ENCODE measurements at regions not wholly inside any gene's neighbourhood (a gene's known extent, or its start where the extent isn't known, plus 50 kb on each side); places are given as distances from the start of the nearest gene placed in this dataset.

DNA sequence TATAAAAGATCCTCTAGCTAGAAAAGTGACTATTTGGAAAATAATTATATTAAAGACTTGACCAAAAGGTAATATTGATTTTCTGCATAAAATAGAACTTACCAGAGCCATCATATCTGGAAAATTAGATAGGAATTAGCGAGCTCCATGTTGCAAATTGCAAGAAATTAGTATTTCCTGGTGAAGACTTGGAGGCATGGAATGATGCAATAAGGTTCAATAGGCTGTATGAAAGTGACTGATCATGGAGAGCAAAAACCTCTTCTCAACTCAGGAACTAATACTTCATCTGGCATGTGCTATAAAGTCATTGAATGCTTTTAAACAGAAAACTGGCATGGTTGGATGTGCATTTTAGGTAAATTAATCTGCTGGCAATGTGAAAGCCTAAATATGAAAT lies 66.3 kb upstream of the UFM1 start:
- FAIRE-seq (no peak), DNase-seq (ENCODE audit: insufficient read length, low spot score) (no peak)
- no peak for TF ChIP-seq CTCF (IDR thresholded peaks at IDR 0.05; ENCODE audit: insufficient read depth, missing control alignments)

GRCh38 chr13:38265132-38265497 lies 84.5 kb upstream of the UFM1 start:
- no peak for FAIRE-seq
- TF ChIP-seq CTCF (IDR thresholded peaks at IDR 0.05; ENCODE audit: insufficient read depth, missing control alignments), result no peak

DNA sequence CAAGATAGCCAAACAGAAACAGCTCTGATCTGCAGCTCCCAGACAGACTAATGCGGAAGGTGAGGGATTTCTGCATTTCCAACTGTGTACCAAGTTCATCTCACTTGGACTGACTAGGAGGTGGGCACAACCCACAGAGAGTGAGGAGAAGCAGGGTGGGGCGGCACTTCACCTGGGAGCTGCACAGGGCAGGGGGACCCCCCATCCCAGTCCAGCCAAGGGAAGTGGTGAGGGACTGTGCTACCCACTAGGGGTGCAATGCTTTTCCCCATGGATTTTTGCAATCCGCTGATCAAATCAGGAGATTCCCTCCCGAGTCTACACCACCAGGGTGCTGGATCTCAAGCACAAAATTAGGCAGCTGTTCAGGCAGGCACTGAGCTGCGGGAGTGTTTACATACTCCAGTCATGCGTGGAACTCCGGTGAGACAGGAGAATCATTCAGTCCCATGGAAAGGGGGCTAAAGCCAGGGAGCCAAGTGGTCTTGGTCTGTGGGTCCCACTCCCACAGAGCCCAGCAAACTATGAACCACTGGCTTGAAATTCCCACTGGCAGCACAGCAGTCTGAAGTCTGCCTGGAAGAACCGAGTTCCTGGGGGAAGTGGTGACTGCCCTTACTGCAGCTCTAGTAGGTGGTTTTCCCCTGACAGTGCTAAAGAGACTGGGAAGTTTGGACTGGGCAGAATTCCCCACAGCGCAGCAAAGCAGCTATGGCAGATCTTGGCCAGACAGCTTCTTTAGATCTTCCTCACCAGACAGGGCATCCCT lies 85.1 kb upstream of the UFM1 start:
- no peak for TF ChIP-seq CTCF (IDR thresholded peaks at IDR 0.05; ENCODE audit: insufficient read depth, missing control alignments)
- DNase-seq (ENCODE audit: insufficient read length, low spot score) (no peak), FAIRE-seq (no peak)

More at GRCh38 chr13:38265132-38265497, 84.5 kb upstream of the UFM1 start:
- DNase-seq (ENCODE audit: insufficient read length, low spot score), result no peak

GRCh38 chr13:38262211-38262610 lies 87.4 kb upstream of the UFM1 start:
- no peak for FAIRE-seq
- no peak for DNase-seq (ENCODE audit: insufficient read length, low spot score)
- TF ChIP-seq CTCF (IDR thresholded peaks at IDR 0.05; ENCODE audit: insufficient read depth, missing control alignments), result no peak

- DNase-seq (ENCODE audit: insufficient read length, low spot score) (no peak), FAIRE-seq (no peak)
- TF ChIP-seq CTCF (IDR thresholded peaks at IDR 0.05; ENCODE audit: insufficient read depth, missing control alignments), result no peak
Observed at GRCh38 chr13:38255600-38255999, 94.1 kb upstream of the UFM1 start.

DNA sequence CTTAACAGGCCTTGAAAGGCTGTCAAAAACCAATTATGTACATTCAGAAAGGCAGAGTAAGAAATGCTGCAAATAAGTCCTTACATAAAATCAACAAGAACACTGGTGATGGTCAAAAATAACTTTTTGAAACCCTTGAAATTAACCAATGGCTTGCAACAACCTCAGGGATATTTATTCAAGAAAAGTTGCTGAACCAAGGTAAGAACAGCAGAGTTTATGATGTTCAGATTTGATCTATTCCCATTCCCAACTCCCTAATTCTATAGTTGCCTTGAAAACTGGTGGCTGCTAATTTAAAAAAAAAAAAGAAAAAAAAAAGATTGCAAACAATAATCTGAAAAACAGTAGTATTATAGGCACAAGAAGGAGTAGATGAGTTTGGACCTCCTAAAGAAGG lies 109.8 kb upstream of the UFM1 start:
- no peak for FAIRE-seq
- no peak for DNase-seq (ENCODE audit: insufficient read length, low spot score)
- no peak for TF ChIP-seq CTCF (IDR thresholded peaks at IDR 0.05; ENCODE audit: insufficient read depth, missing control alignments)

DNA sequence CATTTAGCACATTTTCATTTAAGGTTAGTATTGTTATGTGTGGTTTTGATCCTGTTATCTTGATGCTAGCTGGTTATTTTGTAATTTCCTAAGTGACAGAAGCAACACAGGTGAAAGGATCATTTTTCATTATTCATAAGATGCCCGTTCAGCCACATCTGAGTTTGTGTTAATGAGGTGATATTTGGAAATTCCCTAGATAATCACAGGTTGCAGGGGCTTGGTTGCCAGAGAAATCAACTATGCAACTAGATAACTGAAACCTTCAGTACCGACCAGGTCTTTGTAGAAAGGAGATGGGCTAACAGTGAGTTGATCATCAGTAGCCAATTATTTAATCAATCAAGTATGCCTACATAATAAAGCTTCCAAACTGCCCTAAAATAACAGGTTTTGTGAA lies 121.3 kb upstream of the UFM1 start:
- TF ChIP-seq CTCF (IDR thresholded peaks at IDR 0.05; ENCODE audit: insufficient read depth, missing control alignments), result no peak
- FAIRE-seq, result no peak
- no peak for DNase-seq (ENCODE audit: insufficient read length, low spot score)
